ENCODE measurements at regions not wholly inside any gene's neighbourhood (a gene's known extent, or its start where the extent isn't known, plus 50 kb on each side); places are given as distances from the start of the nearest gene placed in this dataset.

GRCh38 chr7:115805458-115805857, 225.1 kb downstream of the TFEC start (continued):
- TF ChIP-seq ZBTB8A (tag by site-specific recombination; IDR thresholded peaks at IDR 0.05) (peak; percentile 40; the same call in 1 of the 2 replicates), ZNF341 (tag by site-specific recombination; IDR thresholded peaks at IDR 0.05; ENCODE audit: low read depth) (no peak), ZNF585B (tag by site-specific recombination; IDR thresholded peaks at IDR 0.05) (no peak), SETDB1 (IDR thresholded peaks at IDR 0.05; ENCODE audit: insufficient read length, low read length) (no peak), ZNF837 (tag by site-specific recombination; IDR thresholded peaks at IDR 0.05) (no peak), ZNF37A (tag by site-specific recombination; IDR thresholded peaks at IDR 0.05) (no peak), ZNF792 (tag by site-specific recombination; IDR thresholded peaks at IDR 0.05) (no peak), HOXA7 (CRISPR knock-in tag; IDR thresholded peaks at IDR 0.05; ENCODE audit: borderline replicate concordance) (no peak), ZBTB17 (tag by site-specific recombination; IDR thresholded peaks at IDR 0.05) (no peak), ATF2 (tag by site-specific recombination; IDR thresholded peaks at IDR 0.05; ENCODE audit: low read depth) (no peak; the same call in 1 of the 2 replicates), ZFP41 (tag by site-specific recombination; IDR thresholded peaks at IDR 0.05; ENCODE audit: borderline replicate concordance) (no peak), ZNF76 (tag by site-specific recombination; IDR thresholded peaks at IDR 0.05; ENCODE audit: borderline replicate concordance, low read depth) (no peak), ZNF580 (tag by site-specific recombination; IDR thresholded peaks at IDR 0.05) (0 out of 2 replicates have a peak, but pooled peaks have one; percentile 20), SALL2 (tag by site-specific recombination; IDR thresholded peaks at IDR 0.05; ENCODE audit: borderline replicate concordance) (no peak), ZNF426 (tag by site-specific recombination; IDR thresholded peaks at IDR 0.05) (no peak), ZEB2 (tag by site-specific recombination; IDR thresholded peaks at IDR 0.05) (peak; percentile 80), ZNF404 (tag by site-specific recombination; IDR thresholded peaks at IDR 0.05) (no peak), ZNF692 (tag by site-specific recombination; IDR thresholded peaks at IDR 0.05) (peak; percentile 43; the same call in 1 of the 2 replicates), ZBTB48 (tag by site-specific recombination; IDR thresholded peaks at IDR 0.05) (no peak), ZNF19 (tag by site-specific recombination; IDR thresholded peaks at IDR 0.05; ENCODE audit: low read depth) (no peak), ZNF549 (tag by site-specific recombination; IDR thresholded peaks at IDR 0.05) (no peak), ZSCAN23 (tag by site-specific recombination; IDR thresholded peaks at IDR 0.05) (no peak), ZNF776 (tag by site-specific recombination; IDR thresholded peaks at IDR 0.05; ENCODE audit: borderline replicate concordance) (0 out of 2 replicates have a peak, but pooled peaks have one; percentile 15), ZNF354C (tag by site-specific recombination; IDR thresholded peaks at IDR 0.05; ENCODE audit: borderline replicate concordance, low read depth) (no peak), ZBTB11 (tag by site-specific recombination; conservative IDR thresholded peaks at IDR 0.05; ENCODE audit: low read depth) (no peak), ZBTB21 (tag by site-specific recombination; IDR thresholded peaks at IDR 0.05) (no peak), GLIS2 (tag by site-specific recombination; IDR thresholded peaks at IDR 0.05) (no peak), ZNF677 (tag by site-specific recombination; IDR thresholded peaks at IDR 0.05) (peak; percentile 92)
- TF ChIP-seq, protein P1, sequence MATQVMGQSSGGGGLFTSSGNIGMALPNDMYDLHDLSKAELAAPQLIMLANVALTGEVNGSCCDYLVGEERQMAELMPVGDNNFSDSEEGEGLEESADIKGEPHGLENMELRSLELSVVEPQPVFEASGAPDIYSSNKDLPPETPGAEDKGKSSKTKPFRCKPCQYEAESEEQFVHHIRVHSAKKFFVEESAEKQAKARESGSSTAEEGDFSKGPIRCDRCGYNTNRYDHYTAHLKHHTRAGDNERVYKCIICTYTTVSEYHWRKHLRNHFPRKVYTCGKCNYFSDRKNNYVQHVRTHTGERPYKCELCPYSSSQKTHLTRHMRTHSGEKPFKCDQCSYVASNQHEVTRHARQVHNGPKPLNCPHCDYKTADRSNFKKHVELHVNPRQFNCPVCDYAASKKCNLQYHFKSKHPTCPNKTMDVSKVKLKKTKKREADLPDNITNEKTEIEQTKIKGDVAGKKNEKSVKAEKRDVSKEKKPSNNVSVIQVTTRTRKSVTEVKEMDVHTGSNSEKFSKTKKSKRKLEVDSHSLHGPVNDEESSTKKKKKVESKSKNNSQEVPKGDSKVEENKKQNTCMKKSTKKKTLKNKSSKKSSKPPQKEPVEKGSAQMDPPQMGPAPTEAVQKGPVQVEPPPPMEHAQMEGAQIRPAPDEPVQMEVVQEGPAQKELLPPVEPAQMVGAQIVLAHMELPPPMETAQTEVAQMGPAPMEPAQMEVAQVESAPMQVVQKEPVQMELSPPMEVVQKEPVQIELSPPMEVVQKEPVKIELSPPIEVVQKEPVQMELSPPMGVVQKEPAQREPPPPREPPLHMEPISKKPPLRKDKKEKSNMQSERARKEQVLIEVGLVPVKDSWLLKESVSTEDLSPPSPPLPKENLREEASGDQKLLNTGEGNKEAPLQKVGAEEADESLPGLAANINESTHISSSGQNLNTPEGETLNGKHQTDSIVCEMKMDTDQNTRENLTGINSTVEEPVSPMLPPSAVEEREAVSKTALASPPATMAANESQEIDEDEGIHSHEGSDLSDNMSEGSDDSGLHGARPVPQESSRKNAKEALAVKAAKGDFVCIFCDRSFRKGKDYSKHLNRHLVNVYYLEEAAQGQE (tag by site-specific recombination; IDR thresholded peaks at IDR 0.05): no peak
- TF ChIP-seq, protein P2, sequence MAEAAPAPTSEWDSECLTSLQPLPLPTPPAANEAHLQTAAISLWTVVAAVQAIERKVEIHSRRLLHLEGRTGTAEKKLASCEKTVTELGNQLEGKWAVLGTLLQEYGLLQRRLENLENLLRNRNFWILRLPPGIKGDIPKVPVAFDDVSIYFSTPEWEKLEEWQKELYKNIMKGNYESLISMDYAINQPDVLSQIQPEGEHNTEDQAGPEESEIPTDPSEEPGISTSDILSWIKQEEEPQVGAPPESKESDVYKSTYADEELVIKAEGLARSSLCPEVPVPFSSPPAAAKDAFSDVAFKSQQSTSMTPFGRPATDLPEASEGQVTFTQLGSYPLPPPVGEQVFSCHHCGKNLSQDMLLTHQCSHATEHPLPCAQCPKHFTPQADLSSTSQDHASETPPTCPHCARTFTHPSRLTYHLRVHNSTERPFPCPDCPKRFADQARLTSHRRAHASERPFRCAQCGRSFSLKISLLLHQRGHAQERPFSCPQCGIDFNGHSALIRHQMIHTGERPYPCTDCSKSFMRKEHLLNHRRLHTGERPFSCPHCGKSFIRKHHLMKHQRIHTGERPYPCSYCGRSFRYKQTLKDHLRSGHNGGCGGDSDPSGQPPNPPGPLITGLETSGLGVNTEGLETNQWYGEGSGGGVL (tag by site-specific recombination; IDR thresholded peaks at IDR 0.05): no peak
